IPS DF 4.7 (cell line): ENCODE measurements at regions not wholly inside any gene's neighbourhood (a gene's known extent, or its start where the extent isn't known, plus 50 kb on each side); places are given as distances from the start of the nearest gene placed in this dataset.
"Not testable (repeated sequence)": the region's sequence is repeated elsewhere in the genome, so short reads cannot be mapped to it uniquely, and the experiment has no call there.

Experiments
- DNase-seq: peaks from one replicate; pipeline ENCODE4 v3.0.0-alpha.2; 2013; ENCODE audit warnings: low spot score; ENCODE audit errors: extremely low read depth

- peak; percentile 19 for DNase-seq
These were observed 75.3 kb upstream of the SYT10 start for GRCh38 chr12:33514893-33515292.

DNA sequence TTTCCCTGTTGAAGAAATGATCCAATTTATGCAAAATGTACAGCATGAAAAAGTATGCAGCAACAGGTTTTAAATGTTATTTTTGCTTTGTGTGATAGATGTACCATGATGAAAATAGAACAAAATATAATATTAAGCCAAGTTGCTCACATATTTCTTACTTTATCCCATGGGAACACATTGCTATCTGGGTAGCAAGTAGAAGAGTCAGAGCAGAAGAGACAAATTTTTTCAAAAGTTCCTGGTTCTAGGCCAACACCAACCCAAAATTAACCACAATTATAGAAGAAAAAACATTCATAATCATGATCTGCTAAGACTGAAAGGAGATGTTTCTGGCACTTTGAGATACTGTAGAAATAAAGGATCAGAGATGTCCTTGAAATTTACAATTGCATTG lies 79.9 kb upstream of the SYT10 start:
- DNase-seq, result no peak

GRCh38 chr12:33520505-33521302 lies 81.1 kb upstream of the SYT10 start:
- DNase-seq, result not testable (repeated sequence)

GRCh38 chr12:33529031-33529430 lies 89.4 kb upstream of the SYT10 start:
- no peak for DNase-seq

DNA sequence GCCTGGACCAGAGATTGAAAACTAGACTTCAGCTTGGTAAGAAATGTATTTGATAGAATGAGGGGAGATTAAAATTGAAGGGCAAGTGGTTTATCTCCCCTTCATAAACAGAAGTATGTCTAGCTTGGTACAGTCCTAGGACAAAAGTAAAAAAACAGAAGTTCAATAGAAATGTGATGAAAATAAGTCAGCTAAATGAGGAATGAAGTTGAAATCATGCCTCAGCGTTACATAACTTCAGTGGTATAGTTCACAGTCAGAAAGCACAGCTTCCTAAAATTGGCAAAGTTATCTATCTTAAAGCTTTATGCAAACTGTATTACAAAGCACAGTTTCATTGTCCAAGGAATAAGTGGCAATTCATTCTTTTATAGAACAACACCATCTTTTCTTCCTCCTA lies 90.2 kb upstream of the SYT10 start:
- no peak for DNase-seq

GRCh38 chr12:33531261-33531660 lies 91.6 kb upstream of the SYT10 start:
- no peak for DNase-seq

- DNase-seq, result no peak
These were observed 93.9 kb upstream of the SYT10 start for GRCh38 chr12:33533527-33533926.

DNA sequence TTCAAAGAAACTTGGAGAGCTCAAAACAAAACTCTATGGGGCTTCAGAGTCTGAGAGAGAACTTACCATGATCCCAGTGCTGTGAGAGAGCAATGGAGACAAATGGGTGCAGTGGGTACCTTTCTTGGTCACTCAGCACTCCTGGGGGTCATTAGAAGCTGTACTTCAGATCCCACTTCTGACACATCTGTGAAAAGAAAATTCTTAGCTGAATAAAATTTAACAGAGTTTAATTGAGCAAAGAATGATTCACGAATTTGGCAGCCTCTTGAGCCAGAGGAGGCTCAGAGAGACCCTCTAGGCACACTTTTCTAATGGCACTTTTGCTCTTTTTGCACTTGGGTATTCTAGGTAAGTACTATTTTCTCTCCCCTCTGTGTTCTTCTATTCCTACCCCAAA lies 96.8 kb upstream of the SYT10 start:
- DNase-seq, result no peak

DNA sequence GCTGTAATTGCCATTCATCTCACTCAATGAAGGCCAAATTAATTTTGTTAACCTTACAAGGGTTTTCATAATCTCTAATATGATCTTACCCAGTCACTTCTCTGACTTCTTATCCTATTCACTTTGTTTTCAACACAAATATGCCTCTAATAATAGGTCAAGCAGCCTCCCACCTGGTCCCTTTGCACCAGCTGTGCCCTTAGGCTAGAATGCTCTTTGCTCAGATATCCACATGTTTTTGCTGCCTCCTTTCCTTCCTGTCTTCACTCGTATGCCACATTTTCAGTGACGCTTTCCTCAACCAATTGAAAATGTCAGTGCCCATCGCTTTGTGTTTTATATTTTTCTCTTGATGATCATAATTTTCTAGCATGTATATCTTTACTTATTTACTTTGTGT lies 106.4 kb upstream of the SYT10 start:
- no peak for DNase-seq

DNA sequence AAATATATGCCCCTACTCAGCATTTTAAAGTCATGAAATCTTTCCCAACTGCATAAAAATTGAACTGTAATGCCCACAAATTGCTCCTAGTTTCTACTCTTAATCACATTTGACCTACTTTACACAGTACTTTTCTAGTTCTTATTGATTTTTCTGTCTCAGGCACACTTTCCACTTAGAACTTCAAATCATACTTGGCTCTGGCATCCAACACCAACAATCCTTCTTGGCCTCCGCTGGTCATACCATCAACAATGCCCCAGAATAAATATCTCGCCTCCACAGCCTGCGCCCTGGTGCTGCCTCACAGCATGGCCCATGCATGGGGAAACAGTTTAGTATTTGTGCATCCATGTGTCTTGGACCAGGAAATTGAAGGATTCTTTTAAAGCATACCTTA lies 107.5 kb upstream of the SYT10 start:
- no peak for DNase-seq

- not testable (repeated sequence) for DNase-seq
These were observed 110.6 kb upstream of the SYT10 start for GRCh38 chr12:33550214-33550613.

DNA sequence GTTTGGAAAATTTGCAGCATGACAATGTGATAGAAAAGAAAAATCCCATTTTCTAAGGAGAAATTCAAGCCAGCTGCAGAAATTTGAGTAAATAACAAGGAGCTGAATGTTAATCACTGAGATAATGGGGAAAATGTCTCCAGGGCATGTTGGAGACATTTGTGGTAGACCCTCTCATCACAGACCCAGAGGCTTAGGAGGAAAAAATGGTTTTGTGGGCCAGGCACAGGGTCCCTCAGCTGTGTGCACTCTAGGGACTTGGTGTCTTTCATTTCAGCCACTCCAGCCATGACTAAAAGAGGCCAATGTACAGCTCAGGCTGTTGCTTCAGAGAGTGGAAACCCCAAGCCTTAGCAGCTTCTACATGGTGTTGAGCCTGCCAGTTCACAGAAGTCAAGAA lies 111.4 kb upstream of the SYT10 start:
- no peak for DNase-seq

- no peak for DNase-seq
These were observed 115.5 kb upstream of the SYT10 start for GRCh38 chr12:33555128-33555527.

DNA sequence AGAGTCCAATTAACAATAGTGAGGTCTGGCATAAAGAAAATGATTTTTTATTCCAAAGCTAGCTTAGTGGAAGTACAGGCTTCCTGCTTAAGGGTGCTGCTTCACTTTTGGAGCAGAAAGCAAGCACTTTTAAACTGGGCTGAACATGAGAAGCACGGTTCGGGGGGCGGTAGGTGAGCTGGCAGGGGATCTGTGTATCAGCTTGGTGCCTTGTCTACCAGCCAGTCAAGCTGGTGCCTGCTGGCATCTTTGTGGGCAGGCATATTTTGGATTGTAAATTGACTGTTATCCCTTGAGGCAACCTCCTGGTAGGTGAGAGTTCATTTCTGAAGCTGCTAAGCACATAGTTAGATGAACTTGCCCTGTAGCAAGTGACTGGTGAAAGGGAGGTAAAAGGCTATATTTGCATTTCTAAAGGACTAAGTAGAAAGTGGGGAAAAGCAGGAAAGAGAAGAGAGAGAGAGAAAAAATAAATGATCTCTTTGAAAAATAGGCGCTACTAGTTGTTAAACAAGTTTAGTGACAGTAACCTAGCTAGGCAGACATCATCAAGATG lies 121.1 kb upstream of the SYT10 start:
- no peak for DNase-seq

DNA sequence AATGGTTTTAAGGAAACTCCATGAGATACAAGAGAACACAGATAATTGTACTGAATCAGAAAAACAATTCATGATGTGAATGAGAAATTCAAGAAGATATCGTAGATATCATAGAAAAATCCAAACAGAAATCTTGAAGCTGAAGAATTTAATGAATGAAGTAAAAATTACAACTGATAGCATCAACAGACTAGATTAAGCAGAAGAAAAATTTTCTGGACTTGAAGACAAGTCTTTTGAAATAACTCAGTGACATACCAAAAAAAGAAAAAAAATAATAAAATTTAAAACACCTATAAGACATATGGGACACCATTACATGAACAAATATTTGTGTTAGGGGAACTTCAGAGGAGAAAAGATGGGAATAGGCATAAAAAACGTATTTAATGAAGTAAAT lies 122.8 kb upstream of the SYT10 start:
- no peak for DNase-seq

DNA sequence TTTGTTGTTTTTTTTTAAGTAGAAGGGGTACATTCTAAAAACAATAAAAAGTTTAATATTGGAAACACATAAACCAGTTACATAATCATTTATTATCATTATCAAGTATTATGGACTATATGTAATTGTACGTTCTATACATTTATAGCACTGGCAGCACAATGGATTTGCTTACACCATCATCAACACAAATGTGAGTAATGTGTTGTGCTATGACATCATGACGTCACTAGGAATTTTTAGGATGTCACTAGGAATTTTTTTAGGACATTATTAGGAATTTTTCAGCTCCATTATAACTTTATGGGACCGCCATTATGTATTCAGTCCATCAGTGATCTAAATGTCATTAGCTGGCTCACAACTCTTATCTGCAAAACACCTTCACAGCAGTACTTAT lies 126.8 kb upstream of the SYT10 start:
- DNase-seq, result no peak

DNA sequence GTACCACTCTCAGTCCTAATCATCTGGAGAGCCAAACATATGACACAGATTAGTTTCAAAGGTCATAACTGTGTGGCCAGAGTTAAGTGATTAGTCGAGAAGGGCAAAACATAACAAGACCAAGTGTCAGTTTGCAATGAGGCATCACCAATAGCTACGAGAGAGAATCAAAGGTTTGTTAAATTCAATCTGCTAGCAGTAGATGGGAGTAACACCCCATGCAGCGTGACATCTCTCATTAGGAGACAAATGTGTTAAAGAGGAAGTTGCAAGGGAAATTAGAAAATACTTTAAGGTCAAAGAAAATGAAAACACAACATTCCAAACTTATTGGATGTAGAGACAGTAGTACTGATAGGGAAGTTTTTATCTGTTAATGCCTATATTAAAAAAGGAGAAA lies 135.7 kb upstream of the SYT10 start:
- DNase-seq, result no peak

DNA sequence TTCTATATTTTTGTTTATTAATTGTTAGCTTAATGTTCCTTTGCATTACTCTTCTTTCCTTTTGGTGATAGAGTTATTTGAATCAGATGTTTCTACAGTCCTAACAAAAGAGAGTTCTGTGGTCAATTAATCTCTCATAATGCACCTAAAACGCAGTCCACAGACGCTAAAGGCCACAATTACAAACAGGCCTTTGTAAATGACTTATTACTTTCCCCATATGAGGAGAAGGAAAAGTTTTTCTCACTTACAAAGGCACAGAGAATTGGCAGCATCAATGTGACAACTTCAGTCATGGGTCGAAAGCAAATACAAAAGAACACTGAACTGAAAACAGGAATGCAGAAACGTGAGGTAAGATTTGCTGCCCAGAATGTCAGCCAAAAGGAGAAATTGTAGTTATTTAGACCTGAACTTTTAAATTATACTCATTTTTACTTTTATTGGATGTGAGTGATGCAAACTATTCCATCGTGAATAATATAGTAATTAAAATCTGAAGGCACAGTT lies 142.0 kb upstream of the SYT10 start:
- no peak for DNase-seq

DNA sequence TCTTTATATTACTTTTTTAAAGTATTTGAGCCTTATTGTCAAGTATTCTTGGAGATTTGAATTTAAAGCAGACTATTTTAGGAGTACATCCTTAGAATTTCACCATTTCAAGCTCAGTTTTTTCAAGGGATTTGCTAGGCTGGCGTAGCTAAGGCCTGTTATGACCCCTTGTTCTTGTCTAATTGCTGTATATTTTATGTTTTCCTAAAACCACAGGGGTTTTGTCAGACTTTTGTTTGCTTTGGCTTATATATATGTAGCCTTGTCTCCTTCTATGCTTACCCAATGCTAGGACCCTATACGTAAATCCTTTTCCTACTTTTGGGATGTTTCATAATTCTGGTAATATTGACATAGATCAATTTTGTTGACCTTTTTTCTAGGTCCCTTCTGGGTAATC lies 147.0 kb upstream of the SYT10 start:
- DNase-seq, result no peak

DNA sequence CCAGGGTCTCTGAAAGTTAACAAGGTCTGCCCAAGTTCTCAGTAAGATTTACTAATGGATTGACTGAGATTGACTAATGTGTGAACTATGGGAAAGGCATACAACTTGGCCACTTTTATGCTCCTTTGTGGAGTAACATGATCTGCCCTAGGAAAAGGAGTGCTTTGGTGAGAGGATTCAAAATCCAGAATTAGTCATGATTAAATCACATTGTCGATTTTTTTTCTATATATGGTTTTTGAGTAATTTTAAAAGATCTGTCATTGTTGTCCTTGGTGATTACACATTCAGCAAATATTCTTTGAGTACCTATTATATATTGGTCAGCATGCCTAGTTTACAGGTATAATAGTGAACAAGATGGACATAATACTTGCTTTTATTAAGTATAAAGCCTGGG lies 147.7 kb upstream of the SYT10 start:
- no peak for DNase-seq

GRCh38 chr12:33587784-33588712 lies 148.4 kb upstream of the SYT10 start:
- DNase-seq, result peak; percentile 30
